HG02870 (cell line): ENCODE measurements at regions not wholly inside any gene's neighbourhood (a gene's known extent, or its start where the extent isn't known, plus 50 kb on each side); places are given as distances from the start of the nearest gene placed in this dataset.
"Not testable (repeated sequence)": the region's sequence is repeated elsewhere in the genome, so short reads cannot be mapped to it uniquely, and the experiment has no call there.

Experiments used
- ATAC-seq: cut with Tn5 transposase; IDR thresholded peaks from one replicate; pipeline ENCODE4 v1.9.1; 2021; ENCODE audit warnings: mild to moderate bottlenecking, moderate library complexity; ENCODE audit not compliant: unreplicated experiment

DNA sequence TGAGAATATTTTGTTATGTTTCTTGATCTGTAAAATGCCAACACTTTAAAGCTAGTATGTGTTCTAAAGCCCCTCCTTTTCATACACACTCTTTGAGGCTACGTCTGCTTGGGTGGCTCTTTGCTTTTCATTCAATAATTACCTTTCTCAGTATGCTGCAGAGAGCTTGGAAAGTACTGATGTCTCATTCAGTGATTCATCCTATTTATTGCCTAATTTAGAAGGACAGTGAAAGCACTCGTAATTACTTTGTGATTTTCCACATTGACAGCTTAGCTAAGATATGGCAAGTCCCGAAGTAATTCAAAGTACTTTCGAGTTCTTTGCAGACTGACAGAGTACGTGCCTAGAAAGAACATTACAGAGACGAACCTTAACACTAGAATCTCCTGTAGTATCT is 57.2 kb downstream of the BMP15 start:
- no peak for ATAC-seq

DNA sequence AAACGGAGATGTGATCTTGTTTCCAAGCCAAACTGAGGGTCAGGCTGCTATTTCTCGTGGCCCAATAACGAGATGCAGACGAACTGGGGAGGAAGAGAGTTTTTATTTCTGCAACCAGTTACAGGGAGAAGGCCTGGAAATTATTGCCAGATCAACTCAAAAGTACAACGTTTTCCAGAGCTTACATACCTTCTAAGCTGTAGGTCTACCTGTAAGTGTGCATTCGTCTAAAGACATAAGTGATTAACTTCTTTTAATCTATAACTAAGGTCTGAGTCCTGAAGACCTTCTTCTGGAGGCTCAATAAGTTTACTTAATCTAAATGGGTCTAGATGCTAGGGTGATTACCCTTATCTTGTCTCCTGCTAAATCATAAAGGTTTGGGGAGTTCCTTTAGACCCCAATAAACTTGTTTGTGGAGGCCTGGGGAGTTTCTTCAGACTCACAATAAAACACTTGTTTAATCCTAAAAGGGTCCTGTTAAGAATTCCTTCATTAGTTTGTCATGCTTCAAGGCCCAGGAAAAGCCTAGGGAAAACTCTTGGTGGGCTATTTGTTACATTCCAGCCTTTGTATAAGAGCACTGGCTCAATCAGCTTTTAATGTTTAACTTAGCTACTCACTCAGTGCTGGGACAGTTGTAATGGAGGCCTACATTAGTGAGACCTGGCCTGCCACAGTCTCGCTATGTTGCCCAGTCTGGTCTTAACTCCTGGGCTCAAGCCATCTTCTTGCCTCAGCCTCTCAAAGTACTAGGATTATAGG is 58.5 kb downstream of the BMP15 start:
- not testable (repeated sequence) for ATAC-seq

DNA sequence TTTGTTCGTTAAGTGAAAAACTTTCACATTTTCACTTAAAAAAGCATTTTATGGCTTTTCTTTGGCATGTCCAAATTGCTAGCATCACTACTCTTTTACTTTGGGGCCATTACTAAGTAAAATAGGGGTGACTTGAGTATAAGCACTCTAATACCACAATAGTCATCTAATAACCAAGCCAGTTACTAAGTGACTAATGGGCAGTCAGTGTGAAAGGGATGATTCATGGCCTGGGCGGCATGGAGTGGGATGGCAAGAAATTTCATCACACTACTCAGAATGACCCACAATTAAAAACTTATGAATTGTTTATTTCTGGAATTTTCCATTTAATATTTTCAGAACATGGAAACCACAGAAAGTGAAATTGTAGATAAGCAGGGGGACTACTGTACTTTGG is 60.9 kb downstream of the BMP15 start:
- ATAC-seq, result no peak

DNA sequence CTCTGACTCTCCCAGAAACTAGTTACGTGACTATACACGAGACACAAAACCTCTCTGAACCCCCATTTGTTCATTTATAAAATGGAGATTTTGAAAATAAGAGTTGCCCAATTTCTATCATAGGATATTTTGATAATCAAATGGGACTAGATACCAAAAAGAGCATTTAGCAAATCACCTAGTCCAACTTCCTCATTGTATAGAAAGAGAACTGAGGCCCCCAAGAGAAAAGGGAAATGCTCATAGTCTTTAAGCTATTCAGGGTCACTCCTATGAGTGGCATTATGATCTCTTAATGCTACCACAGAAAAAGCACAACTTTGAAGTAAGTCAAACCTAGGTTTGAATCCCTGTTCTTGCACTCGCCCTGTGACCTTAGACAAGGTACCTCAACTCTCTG is 62.7 kb downstream of the BMP15 start:
- no peak for ATAC-seq

DNA sequence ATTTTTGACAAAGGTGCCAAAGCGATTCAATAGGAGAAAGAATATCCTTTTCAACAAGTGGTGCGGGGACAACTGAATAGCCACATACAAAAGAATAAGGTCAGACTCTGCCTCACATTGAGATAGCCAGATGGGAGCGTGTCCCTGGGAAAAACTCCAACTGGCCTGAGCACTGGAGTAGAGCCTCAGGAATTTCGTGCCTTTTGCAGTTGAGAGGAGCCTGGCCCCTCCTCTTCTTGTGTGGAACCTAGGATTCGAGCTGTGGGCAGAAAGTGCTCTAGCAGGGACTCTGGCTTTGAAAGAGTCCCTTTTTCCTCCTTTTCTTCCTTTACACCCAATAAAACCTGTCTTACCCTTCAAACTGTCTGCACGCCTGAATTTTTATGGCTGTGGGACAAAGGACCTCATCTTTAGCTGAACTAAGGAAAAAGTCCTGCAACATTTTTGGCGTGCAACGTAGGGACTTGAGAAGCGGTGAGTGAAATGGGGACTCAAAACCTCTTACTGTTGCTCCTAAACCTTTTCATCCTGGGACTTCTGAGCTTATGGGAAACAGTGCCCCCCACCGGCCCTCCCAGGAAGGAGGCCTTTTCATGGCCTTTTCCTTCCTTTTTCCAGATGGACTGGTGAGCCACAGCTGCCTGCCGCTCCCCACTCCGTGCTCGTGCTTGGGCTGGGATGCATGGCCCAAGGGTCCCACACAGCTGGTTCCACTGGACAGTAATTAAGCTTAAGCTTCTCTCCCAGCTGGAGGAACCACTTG is 68.6 kb downstream of the BMP15 start:
- ATAC-seq, result no peak

DNA sequence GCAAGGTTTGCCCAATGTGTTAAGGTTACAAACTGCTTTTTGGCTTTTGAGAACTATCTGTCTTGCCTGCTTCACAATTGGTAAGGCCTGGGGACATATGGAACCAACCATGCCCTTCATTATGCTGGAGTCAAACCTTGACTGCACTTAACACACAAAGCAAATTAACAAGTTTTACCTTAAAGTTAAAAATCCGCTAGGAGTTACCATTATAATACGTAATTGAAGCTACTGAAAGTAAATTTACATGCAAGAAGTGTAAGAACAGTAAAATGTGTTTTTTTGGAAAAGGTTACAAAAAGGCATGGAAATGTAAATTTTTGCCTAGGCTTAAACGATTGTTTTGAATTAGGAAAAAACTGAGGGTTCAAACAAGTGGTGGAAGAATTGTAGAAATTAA is 69.7 kb downstream of the BMP15 start:
- no peak for ATAC-seq

DNA sequence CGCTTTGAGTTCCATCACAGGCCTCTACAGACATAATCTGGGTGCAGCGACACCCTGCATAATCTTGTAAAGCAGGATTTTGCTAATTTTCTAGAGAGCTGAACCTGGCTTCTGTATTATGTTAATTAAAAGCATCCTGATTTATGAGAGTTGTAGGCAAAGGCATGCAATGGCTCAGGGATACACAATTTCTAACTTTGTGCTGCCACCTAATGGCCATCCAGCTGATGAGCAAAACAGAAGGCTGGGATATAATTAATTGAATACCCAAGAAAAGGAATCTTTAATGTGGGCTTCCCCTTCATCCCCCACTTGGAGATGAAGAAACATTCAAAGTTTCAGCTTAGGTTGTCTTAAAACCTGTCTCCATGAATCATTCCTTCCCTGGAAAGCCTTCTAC is 78.1 kb downstream of the BMP15 start:
- no peak for ATAC-seq

DNA sequence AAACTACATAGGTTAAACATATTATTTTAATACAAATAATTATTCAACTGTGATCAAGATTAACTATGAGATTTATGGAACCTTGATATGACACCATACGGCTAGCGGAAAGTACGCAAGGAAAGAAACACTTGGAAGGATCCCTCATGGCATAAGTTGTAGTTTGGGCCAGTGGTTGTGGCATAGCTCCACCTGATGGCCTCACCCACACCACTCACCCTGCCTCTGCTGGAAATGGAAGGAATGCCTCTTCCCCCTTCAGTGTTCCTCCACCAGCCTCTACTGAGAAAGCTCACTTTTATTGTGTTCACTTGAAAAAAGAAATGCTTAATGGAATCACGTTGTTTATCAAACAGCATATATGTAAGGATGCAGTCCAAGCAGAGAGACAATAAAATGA is 86.4 kb downstream of the BMP15 start:
- ATAC-seq, result no peak

DNA sequence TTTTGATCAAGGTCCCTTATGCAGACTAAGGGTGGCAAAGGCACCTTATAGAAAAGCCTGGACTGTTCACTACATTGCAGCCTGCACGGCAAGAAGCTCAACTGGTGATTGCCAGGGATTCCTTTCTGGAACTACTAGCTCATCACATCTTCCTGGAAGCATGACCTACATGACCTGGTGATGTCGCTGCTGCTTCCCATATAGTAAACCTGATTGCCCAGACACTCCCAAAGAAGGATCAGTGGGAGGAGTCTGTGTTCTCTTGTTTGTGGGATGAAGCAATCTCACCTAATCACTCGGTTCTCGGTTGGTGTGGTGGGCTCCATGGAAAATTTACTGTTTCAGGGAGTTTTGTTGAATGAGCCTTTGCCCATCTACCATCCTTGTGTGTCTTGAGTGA is 89.8 kb downstream of the BMP15 start:
- ATAC-seq, result not testable (repeated sequence)

DNA sequence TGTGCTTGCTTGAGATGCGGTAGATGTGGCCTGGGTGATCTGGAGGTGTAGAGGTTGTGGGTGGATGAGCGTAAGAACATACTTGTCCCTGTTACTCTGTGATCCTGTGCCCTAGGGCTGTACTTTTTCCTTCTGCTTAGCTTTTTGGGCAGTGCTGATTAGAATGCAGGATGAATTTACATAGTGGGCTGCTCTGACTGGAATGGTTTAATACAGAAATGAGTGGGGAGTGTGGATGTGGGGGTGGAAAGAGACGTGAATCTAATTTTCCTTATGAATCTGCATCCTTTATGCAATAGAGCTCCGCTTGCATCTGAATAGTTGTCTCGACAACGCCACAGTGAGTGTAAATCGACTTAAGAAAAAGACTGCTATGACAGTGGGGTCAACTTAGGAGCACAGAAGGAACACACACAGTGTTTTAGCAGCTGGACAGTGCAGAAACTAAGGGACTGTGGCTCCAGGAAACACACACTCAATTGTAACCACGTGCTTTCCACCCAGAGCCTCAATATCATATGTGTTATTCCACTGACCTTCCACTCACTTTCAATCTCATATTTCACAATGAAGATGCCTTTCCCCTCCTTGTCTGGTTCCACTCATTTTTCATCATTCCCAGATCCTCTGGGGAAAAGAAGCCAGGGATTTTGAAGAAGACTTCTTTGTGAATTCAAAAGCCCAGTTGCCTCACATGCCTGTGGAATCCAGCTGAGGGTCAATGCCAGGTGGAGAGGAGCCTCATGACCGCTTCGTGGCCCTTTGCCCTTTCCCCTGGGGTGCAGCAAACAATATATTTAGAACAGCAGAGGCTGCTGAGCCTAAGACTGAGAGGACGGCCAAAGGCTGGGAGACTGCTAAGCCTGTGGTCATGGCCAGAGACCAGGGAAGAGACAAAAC is 91.4 kb downstream of the BMP15 start:
- ATAC-seq, result not testable (repeated sequence)

DNA sequence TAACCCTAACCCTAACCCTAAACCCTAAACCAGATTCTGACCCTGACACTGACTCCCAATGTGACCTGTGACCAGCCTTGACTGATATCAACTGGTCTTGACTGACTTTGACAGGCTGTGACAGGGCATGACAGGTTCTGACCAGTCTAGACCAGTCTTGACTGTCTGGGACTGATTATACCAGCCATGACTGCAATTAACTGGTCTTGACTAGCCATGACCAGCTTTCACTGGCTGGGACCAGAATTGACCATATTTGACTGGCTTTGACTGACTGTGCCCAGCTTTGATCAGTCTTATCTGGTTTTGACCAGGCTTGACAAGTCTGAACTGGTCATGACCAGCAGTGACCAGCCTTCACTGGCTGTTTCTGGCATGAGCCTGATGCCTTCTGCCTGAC is 95.5 kb downstream of the BMP15 start:
- no peak for ATAC-seq

DNA sequence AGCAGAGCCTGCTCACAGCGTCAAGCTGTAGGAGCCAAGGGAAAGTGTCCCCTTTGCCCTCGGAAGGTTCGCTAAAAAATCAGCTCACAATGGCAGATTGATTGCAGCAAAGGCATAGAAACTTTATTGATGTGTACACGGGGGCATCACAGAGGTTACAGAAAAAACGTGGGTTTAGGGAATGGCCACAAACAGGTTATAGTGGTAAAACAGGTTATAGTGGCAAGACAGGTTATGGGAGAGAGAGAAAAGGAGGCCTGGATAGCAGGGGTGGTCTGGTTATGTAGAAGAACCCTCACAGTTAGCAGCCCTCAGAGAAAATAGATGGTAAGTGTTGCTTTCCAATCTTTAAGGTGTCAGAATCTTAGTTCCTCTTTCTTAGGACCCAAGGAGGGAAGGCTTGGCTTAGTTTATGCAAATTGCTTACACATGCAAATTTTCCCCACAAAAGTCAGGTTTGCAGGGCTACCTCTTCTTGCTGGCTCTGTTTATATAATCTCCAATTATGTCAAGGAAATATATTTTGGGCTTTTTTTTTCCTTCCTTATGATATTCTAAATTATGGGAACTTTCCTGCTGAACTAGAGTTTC is 113.7 kb downstream of the BMP15 start:
- peak; percentile 78 for ATAC-seq

DNA sequence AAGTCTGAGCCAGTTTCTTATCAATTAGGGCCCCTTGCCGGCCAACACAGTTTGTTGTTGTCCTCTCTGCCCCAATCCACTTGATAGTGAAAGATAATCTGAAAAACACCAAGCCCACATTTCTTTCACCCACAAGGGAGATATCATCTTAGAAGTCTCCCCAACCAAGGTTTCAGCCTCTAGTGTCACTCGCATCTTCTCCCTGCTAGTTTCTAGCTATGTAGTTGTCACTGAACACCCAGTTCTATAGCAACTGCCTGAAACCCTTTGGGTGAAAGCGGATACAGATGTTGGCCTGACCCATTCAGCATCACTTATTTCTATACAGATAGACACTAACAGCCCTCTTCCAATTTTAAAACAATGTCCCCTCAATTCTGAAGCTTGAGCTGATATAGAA is 116.3 kb downstream of the BMP15 start:
- no peak for ATAC-seq

DNA sequence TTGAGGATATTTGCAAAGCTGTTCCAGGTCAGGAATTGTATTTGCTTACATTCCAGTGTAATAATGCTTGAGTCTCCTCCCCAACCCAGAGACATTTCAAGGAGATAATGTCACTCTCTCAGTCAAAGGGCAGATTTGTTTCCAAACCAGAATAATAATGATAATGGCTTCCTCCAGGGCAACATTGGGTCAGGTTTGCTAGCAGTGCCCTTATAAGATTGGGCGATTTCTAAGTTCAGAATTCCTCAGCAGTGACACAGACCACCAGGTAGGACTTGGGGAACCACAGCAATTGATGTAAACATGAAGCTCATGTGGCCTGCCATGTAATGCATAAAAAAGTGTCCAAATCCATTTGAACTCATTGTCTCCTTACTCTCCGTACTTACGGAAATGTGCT is 125.2 kb downstream of the BMP15 start:
- no peak for ATAC-seq

DNA sequence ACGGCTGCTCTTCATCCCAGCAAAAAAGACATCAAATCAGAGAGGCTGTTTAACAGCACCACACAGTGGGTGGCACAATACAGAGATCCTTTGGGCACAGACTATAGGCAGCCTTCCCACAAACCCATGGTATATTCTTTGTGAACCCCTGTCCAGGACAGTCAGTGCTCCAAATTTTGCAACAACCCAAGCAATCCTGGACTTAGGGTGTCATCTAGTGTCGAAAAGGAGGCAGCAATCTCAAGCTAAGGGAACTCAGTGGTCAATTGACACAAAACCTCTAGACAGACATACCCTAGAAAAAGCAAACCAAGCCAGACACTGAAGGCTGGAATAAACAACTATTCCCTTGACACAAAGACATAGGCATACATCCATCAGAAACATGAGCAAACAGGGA is 137.4 kb downstream of the BMP15 start:
- no peak for ATAC-seq

DNA sequence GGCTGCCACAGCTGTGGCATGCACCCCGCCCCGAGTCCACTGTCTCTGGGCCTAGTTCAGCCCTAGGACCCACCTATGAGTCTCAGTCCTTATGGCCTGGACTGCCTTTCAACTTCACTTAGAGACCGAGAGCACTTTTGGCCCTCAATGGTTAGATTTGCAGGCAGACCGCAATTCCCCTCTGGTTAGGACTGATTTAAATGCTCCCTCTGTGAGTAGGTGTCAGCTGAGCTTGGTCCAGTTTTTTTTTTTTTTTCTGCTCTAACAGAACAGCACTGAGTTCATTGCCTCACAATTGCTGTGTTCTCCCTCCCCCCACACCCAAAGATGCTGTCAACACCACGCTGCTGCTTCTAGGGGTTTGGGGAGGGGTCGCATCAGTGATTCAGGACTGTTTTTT is 143.2 kb downstream of the BMP15 start:
- no peak for ATAC-seq

DNA sequence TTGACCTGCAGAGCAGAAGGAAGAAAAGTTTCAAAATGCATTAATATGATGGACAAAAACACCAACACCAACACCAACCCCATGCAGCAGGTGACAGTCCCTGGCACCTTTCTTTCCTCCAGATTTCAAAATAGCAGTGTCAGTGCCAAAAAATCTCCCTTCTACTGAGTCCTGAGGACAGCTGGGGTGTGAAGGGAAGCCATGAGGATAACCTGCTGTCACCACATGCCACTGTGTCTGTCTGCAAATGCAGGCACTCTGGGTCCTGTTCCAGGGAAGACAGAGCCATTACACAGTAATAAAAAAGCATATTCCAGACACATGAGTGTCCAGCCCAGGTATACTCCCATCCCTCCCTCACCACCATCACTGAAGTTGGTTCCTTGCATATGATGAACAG is 187.5 kb downstream of the BMP15 start:
- ATAC-seq, result no peak

DNA sequence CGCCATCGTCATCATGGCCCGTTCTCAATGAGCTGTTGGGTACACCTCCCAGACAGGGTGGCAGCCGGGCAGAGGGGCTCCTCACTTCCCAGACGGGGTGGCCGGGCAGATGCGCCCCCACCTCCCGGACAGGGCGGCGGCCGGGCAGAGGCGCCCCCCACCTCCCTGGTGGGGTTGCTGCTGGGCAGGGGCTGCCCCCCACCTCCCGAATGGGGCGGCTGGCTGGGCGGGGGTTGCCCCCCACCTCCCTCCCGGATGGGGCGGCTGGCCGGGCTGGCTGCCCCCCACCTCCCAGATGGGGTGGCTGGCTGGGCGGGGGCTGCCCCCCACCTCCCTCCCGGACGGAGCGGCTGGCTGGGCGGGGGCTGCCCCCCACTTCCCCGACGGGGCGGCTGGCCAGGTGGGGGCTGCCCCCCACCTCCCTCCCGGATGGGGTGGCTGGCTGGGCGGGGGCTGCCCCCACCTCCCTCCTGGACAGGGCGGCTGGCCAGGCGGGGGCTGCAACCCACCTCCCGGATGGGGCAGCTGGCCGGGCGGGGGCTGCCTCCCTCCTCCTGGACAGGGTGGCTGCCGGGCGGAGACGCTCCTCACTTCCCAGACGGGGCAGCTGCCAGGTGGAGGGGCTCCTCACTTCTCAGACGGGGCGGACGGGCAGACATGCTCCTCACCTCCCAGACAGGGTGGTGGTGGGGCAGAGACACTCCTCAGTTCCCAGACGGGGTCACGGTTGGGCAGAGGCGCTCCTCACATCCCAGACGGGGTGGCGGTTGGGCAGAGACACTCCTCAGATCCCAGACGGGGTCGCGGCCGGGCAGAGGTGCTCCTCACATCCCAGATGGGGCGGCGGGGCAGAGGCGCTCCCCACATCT is 208.8 kb downstream of the BMP15 start:
- ATAC-seq, result not testable (repeated sequence)

DNA sequence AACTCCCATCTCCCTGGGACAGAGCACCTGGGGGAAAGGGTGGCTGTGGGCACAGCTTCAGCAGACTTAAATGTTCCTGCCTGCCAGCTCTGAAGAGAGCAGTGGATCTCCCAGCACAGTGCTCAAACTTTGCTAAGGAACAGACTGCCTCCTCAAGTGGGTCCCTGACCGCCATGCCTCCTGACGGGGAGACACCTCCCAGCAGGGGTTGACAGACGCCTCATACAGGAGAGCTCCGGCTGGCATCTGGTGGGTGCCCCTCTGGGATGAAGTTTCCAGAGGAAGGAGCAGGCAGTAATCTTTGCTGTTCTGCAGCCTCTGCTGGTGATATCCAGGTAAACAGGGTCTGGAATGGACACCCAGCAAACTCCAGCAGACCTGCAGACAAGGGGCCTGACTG is 206.9 kb upstream of the NUDT10 start:
- ATAC-seq, result not testable (repeated sequence)

DNA sequence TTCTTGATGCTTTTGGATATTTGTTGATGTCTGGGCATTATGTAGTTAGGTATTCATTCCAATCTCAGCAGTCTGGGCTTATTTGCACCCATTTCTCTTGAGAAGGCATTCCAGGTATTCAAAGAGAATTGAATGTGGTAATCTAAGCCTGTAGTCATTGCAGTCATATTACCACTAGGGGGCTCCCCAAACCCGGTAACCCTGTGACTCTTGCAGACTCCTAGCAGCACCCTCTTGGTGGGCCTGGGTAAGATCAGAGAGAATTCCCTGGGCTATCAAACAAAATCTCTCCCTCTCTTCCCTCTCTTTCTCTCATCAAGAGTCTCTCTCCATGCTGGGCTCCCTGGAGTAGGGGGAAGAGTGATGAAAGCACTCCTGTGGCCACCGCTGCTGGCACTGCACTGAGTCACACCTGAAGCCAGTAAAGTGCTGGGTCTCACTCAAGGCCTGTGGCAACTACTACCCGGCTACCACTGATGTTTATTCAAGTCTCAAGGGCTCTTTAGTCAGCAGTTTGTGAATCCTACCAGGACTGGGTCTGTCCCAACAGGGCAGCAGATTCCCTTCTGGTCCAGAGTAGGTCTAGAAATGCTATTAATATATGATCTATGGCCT is 187.7 kb upstream of the NUDT10 start:
- ATAC-seq, result peak; percentile 73
